ENCODE measurements at regions not wholly inside any gene's neighbourhood (a gene's known extent, or its start where the extent isn't known, plus 50 kb on each side); places are given as distances from the start of the nearest gene placed in this dataset.

DNA sequence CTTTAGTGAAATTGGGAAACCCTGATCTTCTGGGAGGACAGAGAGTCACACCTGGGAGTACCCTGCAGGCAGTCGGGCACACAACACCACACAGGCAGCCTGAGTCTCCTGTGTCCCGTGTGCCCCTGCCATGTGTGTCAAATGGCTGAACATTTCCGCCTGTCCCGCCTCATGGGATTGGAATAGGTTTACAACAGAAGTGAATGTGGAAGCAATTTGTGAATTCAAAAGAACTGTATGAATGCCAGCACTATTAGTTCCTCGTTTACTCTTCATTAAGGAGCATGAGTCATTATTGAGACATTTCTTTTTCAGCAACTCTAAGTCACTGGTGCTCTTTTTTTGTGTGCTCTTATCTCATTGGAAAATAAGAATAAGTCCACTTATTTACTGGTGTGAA, 226.5 kb downstream of the PMP22 start:
- no peak for DNase-seq

DNA sequence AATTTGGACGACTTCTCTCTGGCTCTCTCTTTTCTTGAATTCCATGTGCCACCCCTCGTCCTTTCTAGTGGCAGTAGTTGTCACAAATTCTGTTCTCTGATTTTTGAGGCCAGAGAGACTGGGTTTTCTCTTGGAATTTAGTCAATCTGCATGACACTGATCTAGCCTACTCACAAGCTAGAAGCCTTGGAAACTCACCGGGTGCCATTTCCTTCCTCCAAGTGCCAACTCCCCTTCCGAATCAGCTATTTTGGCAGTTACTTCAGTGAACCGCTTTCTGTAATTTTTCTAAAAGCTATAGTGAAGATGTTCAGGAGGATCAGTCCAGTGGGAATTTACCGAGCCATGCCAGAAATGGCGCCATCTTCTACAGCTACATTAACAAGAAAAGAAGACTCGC, 228.9 kb downstream of the PMP22 start:
- no peak for DNase-seq

DNA sequence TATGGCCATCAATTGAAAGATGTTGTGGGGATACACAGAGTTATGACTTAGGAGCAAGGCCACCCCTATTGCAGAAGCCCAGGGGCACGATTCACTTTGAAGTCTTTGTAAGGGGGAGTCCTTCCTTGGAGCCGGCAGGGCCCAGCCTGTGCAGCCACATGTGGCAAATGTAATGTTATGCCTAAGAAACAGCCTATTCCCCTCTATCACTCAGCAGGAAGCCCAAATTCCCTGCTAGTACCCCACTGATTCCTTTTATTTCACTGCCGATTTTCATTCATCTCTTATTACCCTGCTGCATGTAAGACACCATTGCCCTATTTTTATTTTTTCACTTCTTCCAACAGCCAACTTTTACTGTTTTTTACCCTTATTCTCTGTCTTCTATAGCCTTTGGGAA, 233.2 kb downstream of the PMP22 start:
- DNase-seq = no peak

DNA sequence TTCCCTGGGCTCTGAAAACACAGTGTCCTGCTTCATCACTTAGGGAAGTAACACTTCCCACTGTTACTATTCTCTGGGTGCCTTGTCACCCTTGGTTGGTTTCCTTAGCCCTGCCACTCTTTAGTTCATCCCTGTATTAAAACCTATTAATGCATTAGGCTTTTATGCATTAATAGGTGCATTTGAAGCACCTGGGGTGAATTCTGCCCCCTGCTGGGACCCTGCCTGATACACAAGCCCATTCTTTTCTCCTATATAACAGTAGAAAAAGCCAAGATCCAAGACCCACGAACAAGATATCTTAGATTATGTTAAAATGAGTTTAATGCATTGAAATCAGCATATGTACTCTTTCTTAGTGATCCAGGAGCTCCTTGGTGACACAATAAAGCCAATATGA, 235.7 kb downstream of the PMP22 start:
- DNase-seq = no peak

DNA sequence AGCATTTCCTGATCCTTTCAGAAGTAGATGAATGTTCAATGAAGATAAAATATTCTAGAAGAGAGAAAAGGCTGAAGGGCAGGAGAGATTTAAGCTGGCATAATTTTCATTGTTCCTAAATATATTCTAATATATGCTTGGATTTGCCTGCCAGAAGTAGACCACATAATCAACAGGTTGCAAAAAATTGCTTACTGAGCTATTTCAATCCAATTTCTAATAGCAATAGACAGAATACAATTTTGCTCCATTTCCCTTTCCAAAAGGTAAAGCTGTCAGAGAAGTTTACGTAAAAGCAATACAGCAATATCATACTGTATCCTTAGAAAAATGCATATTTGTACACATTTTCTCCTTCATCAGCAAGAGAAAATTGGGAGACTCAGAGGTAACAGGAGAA, 237.3 kb downstream of the PMP22 start:
- no peak for DNase-seq

DNA sequence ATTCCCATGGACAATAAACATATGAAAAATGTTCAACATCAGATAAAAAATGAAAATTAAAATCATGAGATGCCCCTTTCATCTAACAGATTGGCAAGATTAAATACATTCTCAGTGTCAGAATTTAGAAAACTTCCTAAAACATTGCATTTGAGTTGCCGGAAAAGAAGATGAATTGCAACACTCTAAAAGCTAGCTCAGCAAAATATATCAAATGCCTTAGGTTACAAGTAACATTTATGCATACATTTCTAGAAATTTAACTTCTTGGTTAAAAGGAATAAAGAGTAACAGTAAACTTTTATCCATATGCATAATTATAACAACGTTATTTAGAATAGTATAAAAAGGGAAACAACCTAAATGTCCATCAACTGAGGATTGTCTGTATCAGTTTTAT, 239.0 kb downstream of the PMP22 start:
- no peak for DNase-seq

DNA sequence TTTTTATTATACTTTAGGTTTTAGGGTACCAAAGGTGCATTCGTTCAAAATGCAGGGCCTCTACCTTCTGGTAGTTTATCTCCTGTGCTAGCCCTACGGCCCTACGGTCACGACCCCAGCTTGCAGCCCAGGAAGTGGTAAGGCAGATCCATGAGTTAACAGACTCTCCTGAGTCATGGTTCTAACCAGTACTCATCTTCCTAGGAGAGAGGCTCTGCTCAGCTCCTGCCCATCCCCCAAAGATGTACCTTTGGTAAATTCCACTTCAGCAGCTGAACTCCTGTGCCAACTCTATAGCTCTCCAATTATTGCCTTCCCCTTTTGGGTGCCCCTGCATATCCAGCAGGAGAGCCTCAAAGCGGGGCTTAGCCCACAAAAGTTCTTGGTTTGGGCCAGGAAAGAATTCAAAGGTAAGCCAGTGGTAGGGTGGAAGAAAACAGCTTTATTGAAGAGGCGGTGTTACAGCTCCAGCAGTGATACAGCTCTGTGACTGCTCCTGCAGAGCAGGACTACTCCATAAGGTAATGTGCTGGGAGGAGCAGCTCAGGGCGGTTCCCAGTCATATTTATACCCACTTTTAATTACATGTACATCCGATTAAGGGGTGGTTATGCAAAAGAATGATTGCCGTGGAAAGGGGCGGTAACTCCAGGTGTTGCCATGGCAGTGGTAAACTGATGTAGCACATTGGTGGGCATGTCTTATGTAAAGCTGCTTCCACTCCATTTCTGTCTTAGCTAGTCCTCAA, 241.4 kb downstream of the PMP22 start:
- DNase-seq = no peak

DNA sequence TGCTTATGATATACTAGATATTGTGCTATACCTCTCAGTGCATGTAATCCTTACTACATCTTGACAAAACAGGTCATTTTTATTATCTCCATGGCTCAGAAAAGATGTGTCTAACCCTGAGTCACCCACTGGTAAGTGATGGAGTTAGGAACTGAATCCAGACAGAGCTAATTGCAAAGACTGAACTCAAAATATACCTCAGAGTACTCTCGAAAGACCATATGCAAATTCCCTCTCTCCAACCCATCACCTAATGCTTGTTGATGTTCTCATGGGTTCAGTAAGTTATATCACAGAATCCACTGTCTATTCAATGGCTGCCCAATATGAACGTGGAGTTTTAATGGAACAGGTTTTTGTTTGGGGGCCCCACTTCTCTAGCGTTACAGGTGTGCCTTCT, 246.0 kb downstream of the PMP22 start:
- no peak for DNase-seq

DNA sequence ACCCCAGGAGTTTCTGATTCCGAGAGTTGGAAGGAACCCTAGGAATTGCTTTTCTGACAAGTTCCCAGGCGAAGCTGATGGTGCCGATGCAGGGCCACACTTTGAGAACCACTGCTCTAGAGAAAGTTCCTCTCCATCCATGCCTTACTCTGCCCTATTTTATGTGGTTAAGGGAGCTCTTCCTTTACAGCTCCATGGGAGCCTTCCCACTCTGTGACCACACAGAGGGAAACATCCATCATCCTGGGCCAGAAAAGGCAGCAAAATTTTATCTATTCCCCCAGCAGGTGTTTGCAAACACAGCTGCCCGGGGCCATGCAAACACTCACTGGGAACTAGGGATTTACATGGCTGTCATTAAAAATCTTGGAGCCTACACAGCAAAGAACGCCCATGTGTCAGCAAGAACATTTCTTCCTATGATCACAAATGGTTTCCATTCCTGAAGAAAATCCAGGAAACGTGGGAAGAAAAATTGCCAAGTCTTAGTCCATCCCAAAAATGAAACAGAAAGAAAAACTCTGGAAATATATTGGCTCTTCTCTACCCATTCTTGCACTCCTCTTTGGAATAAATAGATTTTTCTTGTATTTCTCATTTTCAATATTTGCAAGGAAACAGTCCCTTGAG, 252.7 kb downstream of the PMP22 start:
- DNase-seq = no peak

DNA sequence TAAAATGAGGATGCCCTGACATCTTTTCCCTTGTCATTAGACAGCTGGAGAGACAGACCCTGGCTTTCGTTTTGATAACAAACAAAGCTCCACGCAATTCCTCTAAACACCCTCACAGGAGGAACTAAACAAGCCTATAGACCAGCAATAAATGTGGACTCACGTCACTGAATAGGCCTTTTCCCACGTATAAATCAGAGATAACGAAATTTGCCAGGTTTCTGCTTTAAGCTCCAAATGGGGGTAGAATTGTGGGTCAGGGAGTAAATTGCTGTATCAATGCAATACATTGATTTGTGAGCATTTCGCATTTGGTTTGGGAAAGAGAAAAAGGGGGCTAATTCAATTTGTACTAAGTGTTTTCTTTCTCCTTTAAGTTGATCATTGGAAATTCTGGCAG, 256.0 kb downstream of the PMP22 start:
- no peak for DNase-seq

DNA sequence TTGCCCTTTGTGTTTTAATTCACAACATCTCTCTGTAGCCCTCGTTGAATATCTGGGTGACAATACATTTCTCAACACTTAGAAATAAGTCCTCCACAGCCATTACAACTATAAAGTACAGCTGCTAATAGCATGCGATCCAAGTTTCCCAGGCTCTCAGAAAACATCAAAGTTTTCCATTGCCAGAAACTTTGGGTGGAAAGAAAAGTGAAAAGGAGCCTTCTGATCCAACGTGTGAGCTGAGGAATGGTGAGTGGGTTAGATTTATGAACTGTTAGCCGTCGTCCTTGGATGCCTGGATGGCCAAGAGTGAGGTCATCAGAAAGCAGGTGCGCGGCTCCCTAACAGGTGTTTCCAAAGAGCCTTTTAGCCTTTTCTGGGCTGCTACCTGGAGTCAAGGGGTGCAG, 258.0 kb downstream of the PMP22 start:
- no peak for DNase-seq

DNA sequence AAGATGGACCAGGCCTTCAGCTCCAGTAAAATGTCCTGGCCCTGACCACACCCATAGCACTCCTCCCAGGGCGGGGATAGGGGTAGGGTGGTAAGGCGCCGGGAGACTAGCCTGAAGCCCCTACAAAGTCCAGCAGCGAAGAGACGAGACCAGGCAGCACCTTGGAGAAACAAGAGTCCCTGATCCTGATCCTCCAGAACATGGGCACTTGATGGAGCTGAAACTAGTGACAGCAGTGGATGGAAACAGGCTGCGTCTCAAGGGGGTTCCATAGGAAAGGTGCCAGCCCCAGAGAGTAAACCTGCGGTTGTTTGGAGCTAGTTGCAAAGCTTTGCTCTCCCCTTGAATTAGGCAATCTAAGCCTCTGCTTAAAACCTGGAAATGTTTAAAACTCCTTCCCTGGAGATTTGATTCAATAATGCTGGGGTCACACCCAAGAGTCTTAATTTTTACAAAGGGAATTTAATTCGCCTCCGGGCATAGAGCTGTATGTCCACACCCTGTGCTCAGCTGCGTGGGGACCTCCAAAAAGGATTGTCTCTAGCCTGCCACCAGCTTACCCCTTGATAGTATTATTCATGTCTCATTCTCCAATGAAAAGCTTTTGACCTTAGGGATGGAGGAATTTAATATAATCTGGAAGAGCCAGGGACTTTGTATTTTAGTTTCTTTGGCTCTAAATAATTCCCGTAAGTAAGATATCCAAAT, 258.6 kb downstream of the PMP22 start:
- DNase-seq = no peak

DNA sequence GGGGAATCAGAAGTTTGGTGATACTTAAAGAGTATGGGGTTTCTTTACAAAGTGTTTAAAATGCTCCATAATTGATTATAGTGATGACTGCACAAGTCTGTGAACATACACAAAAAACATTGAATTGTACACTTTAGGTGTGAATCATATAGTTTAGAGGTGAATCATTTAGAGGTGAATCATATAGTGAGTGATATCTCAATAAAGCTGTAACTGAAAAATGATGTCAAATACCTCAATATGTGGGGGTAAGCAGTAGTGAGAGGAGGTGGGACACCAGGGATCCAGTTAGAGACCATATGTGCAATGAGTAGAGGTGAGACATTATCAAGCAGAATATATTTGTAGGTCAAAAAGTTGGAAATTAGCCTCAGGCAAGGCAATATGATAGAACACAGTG, 264.5 kb downstream of the PMP22 start:
- DNase-seq = no peak

DNA sequence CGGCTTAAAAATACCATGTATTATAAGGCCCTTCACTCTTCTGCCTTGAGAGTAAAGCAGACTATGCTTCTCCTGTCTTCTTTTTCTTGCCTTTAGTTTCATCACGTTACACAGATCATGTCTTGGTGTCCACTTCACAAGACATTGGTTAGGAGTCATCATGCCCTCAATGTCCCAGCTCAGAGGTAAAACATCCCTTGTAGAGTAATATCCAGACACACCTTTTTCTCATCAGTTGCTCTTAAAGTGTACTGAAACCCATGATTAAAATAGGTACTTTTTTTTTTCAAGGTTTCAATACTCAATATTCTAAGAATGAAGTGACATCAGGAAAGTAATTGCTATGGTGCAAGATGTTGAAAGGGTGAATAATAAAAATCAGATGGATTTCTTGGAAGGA, 267.8 kb downstream of the PMP22 start:
- no peak for DNase-seq

DNA sequence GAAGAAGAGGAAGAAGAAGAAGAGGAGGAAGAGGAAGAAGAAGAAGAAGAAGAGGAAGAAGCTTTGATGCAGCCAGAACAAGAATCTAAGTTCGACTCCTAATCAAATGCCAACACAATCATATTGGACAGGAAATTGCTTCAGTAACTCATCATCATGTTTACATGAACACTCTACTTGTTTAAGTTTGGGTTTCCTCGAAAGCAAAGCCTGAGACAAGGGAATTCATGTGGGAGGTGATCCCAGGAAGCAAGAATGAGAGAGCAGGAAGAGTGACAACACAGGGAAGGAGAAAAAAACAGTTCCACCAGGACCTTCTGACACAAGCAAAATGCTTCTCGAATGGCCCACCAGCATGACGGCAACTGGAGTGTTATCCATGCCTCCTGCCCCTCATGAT, 279.0 kb downstream of the PMP22 start:
- no peak for DNase-seq

DNA sequence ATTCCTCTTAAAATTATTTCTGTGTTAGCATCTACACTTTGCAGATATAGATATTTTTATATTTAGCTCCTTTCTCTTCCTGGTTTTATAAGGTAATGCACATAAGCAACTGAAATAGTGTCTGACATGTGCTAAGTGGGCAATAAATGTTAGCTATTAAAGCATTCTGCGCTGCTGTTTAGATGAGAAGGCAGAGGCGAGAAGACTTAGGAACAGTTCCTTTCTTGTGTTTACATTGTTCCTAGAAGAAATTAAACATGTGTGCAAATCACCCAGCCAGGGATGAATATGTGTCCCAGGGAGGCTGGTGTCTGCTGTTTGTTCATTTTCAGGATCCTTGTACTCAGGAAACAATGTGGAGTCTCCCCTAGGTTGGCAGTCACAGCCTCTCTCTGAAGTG, 292.3 kb downstream of the PMP22 start:
- DNase-seq = no peak

DNA sequence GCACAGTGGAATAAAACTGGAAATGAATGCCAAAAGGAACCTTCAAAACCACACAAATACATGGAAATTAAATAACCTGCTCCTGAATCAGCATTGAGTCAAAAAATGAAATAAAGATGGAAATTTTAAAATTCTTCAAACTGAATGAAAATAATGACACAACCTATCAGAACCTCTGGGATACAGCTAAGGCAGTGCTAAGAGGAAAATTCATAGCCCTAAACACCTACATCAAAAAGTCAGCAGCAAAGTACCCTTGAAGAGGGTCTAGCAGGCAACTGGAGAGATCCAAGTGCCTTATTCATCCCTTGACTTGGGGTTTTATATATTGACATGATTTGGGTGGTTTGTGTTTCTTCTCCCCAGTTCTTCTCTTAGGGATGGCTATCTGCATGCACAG, 294.1 kb downstream of the PMP22 start:
- no peak for DNase-seq

DNA sequence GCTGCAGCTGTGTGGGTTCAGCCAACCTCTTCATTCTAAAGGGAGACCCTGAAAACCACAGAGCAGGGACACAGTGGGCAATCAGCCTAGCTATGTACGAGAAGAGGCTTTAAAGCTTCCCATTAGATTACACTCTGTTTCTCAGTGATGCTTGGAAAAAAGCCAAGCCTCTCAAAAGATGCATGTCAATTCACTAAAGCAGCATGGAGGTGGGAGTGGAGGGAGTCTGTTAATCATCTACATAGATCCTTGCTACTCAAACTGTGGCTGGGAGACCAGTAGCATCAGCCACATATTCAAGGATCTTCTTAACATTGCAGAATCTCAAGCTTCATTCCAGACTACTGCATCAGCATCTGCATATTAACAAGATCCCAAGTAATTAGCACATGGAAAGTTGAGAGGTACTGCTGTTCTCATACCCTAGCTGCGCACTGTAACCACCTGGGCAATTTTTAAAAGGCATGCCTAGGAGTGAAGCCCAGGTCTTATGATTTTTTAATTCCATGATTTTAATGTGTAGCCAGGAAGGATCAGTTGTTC, 305.9 kb downstream of the PMP22 start:
- DNase-seq = no peak

DNA sequence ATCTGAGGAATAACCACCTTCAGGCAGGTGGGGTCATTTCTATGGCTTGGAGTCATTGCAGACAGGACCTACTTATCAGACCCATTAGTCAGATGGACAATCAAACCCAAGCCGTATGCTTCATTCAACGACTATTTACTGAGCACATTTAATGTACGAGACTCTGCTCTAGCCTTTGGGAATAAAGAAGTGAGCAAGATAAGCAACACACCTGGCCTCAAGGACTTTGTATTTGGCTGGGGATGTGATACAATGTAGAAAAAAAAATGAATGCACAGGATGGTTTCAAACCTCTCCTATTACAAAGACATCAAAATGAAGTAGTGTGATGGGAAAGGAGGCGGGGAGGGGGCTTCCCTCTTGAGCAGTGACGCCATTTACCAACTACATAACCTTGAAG, 311.7 kb downstream of the PMP22 start:
- DNase-seq = no peak

DNA sequence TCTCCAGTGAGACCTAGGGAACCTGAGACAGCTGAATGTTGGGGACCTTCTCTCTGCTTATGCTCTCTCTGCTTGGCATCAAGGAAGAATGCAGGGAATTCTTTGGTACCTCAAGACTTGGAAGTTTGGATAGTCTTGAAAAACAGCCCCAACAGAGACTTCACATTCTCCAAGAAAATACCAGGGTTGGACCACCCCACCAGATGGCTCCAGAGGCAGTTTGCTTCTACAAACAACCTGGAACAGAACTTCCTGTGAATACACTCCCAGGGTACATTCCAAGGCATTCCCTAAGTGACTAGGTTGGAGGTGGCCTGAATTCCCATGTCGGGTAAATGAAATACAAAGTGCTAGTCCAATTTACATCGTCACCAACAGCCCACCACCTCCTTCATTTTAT, 314.4 kb downstream of the PMP22 start:
- DNase-seq = no peak

DNA sequence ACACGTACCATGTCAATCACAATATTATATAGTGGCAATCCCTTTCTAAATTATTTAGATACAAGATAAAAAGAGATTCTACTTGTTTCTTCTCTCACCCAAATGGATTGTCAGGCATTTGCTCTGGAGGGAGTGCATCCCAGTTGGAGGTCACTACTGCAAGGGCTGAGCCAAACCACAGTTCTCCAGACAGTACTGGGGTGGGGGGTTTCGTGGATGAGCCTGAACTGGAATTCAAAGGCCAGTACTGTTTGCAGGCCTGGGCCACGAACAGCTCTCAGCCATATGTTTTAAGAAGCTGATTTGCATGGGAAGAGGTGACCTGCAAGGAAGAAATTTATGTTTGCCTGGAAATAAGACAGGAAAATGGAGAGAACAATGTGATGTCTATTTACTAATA, 314.9 kb downstream of the PMP22 start:
- no peak for DNase-seq

DNA sequence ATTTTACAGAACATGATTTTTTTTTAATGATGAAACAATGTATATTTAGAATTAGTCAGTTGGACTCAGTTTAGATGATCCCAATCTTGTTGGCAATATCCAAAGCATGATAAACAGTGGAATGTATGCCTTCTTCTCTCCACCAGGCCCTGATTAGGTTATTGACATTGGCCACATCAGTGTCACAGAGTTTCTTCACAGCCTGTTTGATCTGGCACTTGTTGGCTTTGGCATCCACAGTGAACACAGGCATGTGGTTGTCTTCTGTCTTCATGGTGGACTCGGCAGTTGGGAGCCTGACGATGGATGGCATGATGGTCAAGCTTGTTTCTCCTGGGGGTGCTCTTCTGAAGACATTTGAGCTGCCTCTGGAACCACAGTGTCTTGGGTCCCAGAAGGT, 317.5 kb downstream of the PMP22 start:
- no peak for DNase-seq

DNA sequence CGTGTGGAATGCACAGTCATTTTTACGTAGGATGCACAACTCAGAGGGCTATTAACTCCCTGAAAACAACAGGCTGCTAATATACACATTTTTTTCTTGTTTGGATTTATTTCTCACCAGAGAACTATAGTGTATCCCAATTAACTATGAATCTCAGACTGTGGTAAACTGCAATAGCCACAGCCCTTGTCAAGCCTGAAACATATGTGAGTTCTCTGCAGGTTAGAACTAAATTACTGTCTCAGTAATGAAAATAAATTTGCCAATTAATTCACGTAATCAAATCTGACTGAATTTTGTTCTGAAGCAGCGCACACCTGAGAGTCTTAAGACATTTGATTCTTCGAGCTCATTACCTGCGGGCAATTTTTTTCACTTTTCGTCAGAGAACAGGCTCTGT, 318.6 kb downstream of the PMP22 start:
- no peak for DNase-seq

DNA sequence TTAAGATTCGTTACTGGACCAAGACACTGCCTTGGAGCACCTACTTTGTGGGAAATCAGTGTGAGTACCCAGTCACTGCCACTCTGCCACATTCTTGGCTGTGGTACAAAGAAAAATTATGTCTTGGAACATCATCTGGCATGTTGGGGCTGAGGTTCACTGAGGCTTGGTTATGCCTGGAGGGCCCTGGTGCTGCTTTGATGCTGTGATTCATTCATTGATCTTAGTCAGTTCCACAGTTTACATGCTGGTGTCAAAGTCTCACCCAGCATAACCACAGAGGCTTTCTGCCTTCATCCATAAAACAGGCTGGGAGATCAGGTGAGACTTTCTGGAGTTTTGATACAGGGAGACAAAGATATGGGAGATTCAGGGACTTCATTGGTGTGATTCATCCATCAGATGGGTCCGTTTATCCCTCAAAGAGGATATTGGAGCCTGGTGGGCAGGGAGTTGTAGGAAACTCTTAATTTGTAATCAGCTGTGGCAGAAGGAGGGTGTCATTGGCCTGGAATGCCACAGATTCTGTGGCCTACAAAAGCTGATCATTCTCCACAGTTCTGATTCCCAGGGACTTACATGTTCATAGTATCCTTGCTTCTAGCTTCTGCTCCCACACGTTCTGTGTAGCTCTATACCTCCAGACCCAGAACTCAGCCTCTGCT, 322.5 kb downstream of the PMP22 start:
- DNase-seq = no peak

All from CD4-positive, alpha-beta T cell treated with Interleukin-17A for 1 hour (primary cell).